Stimulated activated naive CD8-positive, alpha-beta T cell treated with anti-CD3 and anti-CD28 coated beads, Interleukin-15, amount 100 ng/mL, for 72 hours (primary cell): ENCODE measurements at regions not wholly inside any gene's neighbourhood (a gene's known extent, or its start where the extent isn't known, plus 50 kb on each side); places are given as distances from the start of the nearest gene placed in this dataset.
A peak's percentile ranks its signal among the peaks of the same experiment; 100 is the strongest.

Experiments used
- ATAC-seq: fragments of 150-1000 bp; cut with Tn5 transposase; 2 replicates; pipeline ENCODE4 v1.10.0; 2021; ENCODE audit warnings: mild to moderate bottlenecking, moderate library complexity
- DNase-seq, 2 donors: peaks; one replicate each; pipeline ENCODE4 v3.0.0; 2021 to 2022
- H3K27ac Mint-ChIP-seq, 2 donors: one replicate each; pipeline ENCODE4 v1.8.0; 2022; ENCODE audit warnings: mild to moderate bottlenecking in 2 of 2, mixed read lengths in 2 of 2, moderate library complexity in 2 of 2
- H3K27me3 Mint-ChIP-seq: one replicate; pipeline ENCODE4 v1.8.0; 2022; ENCODE audit warnings: mixed read lengths
- H3K4me1 Mint-ChIP-seq: one replicate; pipeline ENCODE4 v1.8.0; 2022; ENCODE audit warnings: mild to moderate bottlenecking, mixed read lengths
- H3K4me3 Mint-ChIP-seq, 2 donors: one replicate each; pipeline ENCODE4 v1.8.0; 2022; ENCODE audit warnings: mild to moderate bottlenecking in 2 of 2, mixed read lengths in 2 of 2, moderate library complexity in 1 of 2
- H3K9me3 Mint-ChIP-seq, 2 donors: one replicate each; pipeline ENCODE4 v1.8.0; 2022; ENCODE audit warnings: mixed read lengths in 2 of 2

- H3K4me3 Mint-ChIP-seq = no peak overlapping the region
- peaks cover 7% of the 10 kb centered on the region for H3K27me3 Mint-ChIP-seq
Measured at GRCh38 chr2:57510704-57511103, 535.9 kb upstream of the VRK2 start.

GRCh38 chr2:57515366-57515765, 531.2 kb upstream of the VRK2 start:
- Mint-ChIP-seq H3K27me3 (peaks cover 1% of the 10 kb centered on the region), H3K4me1 (no peaks in the 10 kb centered on the region), H3K4me3 (no peak overlapping the region), H3K27ac (no peak overlapping the region), H3K9me3 (no peaks in the 10 kb centered on the region)
- ATAC-seq (no peak), DNase-seq (no peak)

More at GRCh38 chr2:57510704-57511103, 535.9 kb upstream of the VRK2 start:
- ATAC-seq (no peak), DNase-seq (no peak)
- Mint-ChIP-seq H3K4me1 (no peaks in the 10 kb centered on the region), H3K9me3 (no peaks in the 10 kb centered on the region), H3K27ac (no peak overlapping the region)

- H3K4me1 Mint-ChIP-seq = no peaks in the 10 kb centered on the region
- DNase-seq = no peak
- H3K27me3 Mint-ChIP-seq = no peaks in the 10 kb centered on the region
- H3K9me3 Mint-ChIP-seq = no peaks in the 10 kb centered on the region
- H3K4me3 Mint-ChIP-seq = no peak overlapping the region
- no peak overlapping the region for H3K27ac Mint-ChIP-seq
- no peak for ATAC-seq
Measured at GRCh38 chr2:57516698-57517340, 529.8 kb upstream of the VRK2 start.

GRCh38 chr2:57523304-57523703, 523.3 kb upstream of the VRK2 start:
- Mint-ChIP-seq H3K9me3 (peaks cover 0 to 7% of the 10 kb centered on the region in 2 donors), H3K4me1 (no peaks in the 10 kb centered on the region), H3K27ac (no peak overlapping the region), H3K4me3 (no peak overlapping the region), H3K27me3 (no peaks in the 10 kb centered on the region)
- no peak for DNase-seq
- no peak for ATAC-seq

GRCh38 chr2:57527685-57528084, 518.9 kb upstream of the VRK2 start:
- Mint-ChIP-seq H3K4me3 (no peak overlapping the region), H3K4me1 (no peaks in the 10 kb centered on the region), H3K27me3 (no peaks in the 10 kb centered on the region), H3K9me3 (peaks cover 0 to 21% of the 10 kb centered on the region in 2 donors), H3K27ac (no peak overlapping the region)
- no peak for DNase-seq
- ATAC-seq = no peak

GRCh38 chr2:57528499-57528898, 518.1 kb upstream of the VRK2 start:
- no peak for ATAC-seq
- Mint-ChIP-seq H3K9me3 (peaks cover 0 to 21% of the 10 kb centered on the region in 2 donors), H3K27me3 (no peaks in the 10 kb centered on the region), H3K27ac (no peak overlapping the region), H3K4me3 (no peak overlapping the region), H3K4me1 (no peaks in the 10 kb centered on the region)
- no peak for DNase-seq

- no peak for DNase-seq
- no peak overlapping the region for H3K4me3 Mint-ChIP-seq
- no peak for ATAC-seq
- no peak overlapping the region for H3K27ac Mint-ChIP-seq
- H3K27me3 Mint-ChIP-seq = no peaks in the 10 kb centered on the region
- H3K4me1 Mint-ChIP-seq = no peaks in the 10 kb centered on the region
- peaks cover 0 to 3% of the 10 kb centered on the region in 2 donors for H3K9me3 Mint-ChIP-seq
Measured at GRCh38 chr2:57534358-57534757, 512.2 kb upstream of the VRK2 start.

GRCh38 chr2:57536535-57537231, 509.9 kb upstream of the VRK2 start:
- DNase-seq = no peak
- Mint-ChIP-seq H3K4me3 (no peak overlapping the region), H3K9me3 (no peaks in the 10 kb centered on the region), H3K4me1 (no peaks in the 10 kb centered on the region), H3K27me3 (no peaks in the 10 kb centered on the region), H3K27ac (no peak overlapping the region)
- no peak for ATAC-seq

GRCh38 chr2:57539761-57540160, 506.8 kb upstream of the VRK2 start:
- H3K9me3 Mint-ChIP-seq = no peaks in the 10 kb centered on the region
- H3K4me3 Mint-ChIP-seq = no peak overlapping the region
- no peak for DNase-seq
- ATAC-seq = no peak
- H3K4me1 Mint-ChIP-seq = no peaks in the 10 kb centered on the region
- H3K27ac Mint-ChIP-seq = no peak overlapping the region
- no peaks in the 10 kb centered on the region for H3K27me3 Mint-ChIP-seq

- Mint-ChIP-seq H3K4me1 (no peaks in the 10 kb centered on the region), H3K9me3 (no peaks in the 10 kb centered on the region), H3K27ac (no peak overlapping the region), H3K27me3 (peaks cover 18% of the 10 kb centered on the region), H3K4me3 (no peak overlapping the region)
- ATAC-seq (no peak), DNase-seq (no peak)
Measured at GRCh38 chr2:57542081-57542480, 504.5 kb upstream of the VRK2 start.

GRCh38 chr2:57543211-57543610, 503.4 kb upstream of the VRK2 start:
- no peaks in the 10 kb centered on the region for H3K4me1 Mint-ChIP-seq
- H3K27me3 Mint-ChIP-seq = peaks cover 18% of the 10 kb centered on the region
- no peak for DNase-seq
- ATAC-seq = no peak
- no peak overlapping the region for H3K27ac Mint-ChIP-seq
- no peaks in the 10 kb centered on the region for H3K9me3 Mint-ChIP-seq
- H3K4me3 Mint-ChIP-seq = no peak overlapping the region

GRCh38 chr2:57544624-57545023, 502.0 kb upstream of the VRK2 start:
- H3K4me3 Mint-ChIP-seq = no peak overlapping the region
- ATAC-seq (no peak), DNase-seq (no peak)
- no peak overlapping the region for H3K27ac Mint-ChIP-seq
- H3K27me3 Mint-ChIP-seq = peaks cover 18% of the 10 kb centered on the region
- no peaks in the 10 kb centered on the region for H3K9me3 Mint-ChIP-seq
- peaks cover 3% of the 10 kb centered on the region for H3K4me1 Mint-ChIP-seq

GRCh38 chr2:57546478-57546877, 500.1 kb upstream of the VRK2 start:
- peak overlapping the region in 1 of 2 donors; percentile 60 for H3K27ac Mint-ChIP-seq
- no peak overlapping the region for H3K4me3 Mint-ChIP-seq
- peaks cover 18% of the 10 kb centered on the region for H3K27me3 Mint-ChIP-seq
- H3K4me1 Mint-ChIP-seq = peaks cover 7% of the 10 kb centered on the region
- no peak for DNase-seq
- H3K9me3 Mint-ChIP-seq = peaks cover 0 to 6% of the 10 kb centered on the region in 2 donors
- no peak for ATAC-seq

- peak; percentile 82 for ATAC-seq
- DNase-seq = peak in 1 of 2 donors; percentile 8
- H3K4me1 Mint-ChIP-seq = peaks cover 7% of the 10 kb centered on the region
- peaks cover 18% of the 10 kb centered on the region for H3K27me3 Mint-ChIP-seq
- H3K27ac Mint-ChIP-seq = no peak overlapping the region
- peak overlapping the region in 1 of 2 donors; percentile 33 for H3K4me3 Mint-ChIP-seq
- peaks cover 0 to 7% of the 10 kb centered on the region in 2 donors for H3K9me3 Mint-ChIP-seq
Measured at GRCh38 chr2:57549642-57550102, 496.9 kb upstream of the VRK2 start.

GRCh38 chr2:57550912-57551311, 495.7 kb upstream of the VRK2 start:
- DNase-seq (no peak), ATAC-seq (no peak)
- Mint-ChIP-seq H3K4me3 (no peak overlapping the region), H3K27me3 (peaks cover 10% of the 10 kb centered on the region), H3K4me1 (peaks cover 7% of the 10 kb centered on the region), H3K9me3 (peaks cover 9 to 15% of the 10 kb centered on the region in 2 donors), H3K27ac (no peak overlapping the region)

- H3K27me3 Mint-ChIP-seq = no peaks in the 10 kb centered on the region
- DNase-seq (no peak), ATAC-seq (no peak)
- no peak overlapping the region for H3K4me3 Mint-ChIP-seq
- peaks cover 7% of the 10 kb centered on the region for H3K4me1 Mint-ChIP-seq
- no peak overlapping the region for H3K27ac Mint-ChIP-seq
- H3K9me3 Mint-ChIP-seq = peaks cover 9 to 15% of the 10 kb centered on the region in 2 donors
Measured at GRCh38 chr2:57552885-57553284, 493.7 kb upstream of the VRK2 start.
